Activated naive CD4-positive, alpha-beta T cell treated with anti-CD3 and anti-CD28 coated beads for 36 hours (primary cell): ENCODE measurements at regions not wholly inside any gene's neighbourhood (a gene's known extent, or its start where the extent isn't known, plus 50 kb on each side); places are given as distances from the start of the nearest gene placed in this dataset.

ENCODE experiments used
- CTCF ChIA-PET: fragments of 350-600 bp; sonication (Branson Sonifier 250); formaldehyde crosslinking; loops from one replicate; lab custom pipeline; 2021; ENCODE audit warnings: antibody characterized with exemption; lab: Charles Lee
- DNase-seq: peaks from one replicate; pipeline ENCODE4 v3.0.0-alpha.2; 2020
- H3K27ac Mint-ChIP-seq: one replicate; pipeline ENCODE4 v1.8.0; 2021; ENCODE audit warnings: mild to moderate bottlenecking, mixed read lengths
- H3K27me3 Mint-ChIP-seq: one replicate; pipeline ENCODE4 v1.8.0; 2021; ENCODE audit warnings: low read depth, mixed read lengths
- H3K36me3 Mint-ChIP-seq: one replicate; pipeline ENCODE4 v1.8.0; 2021; ENCODE audit warnings: low read depth, mixed read lengths
- H3K4me1 Mint-ChIP-seq: one replicate; pipeline ENCODE4 v1.8.0; 2021; ENCODE audit warnings: low read depth, mixed read lengths
- H3K4me3 Mint-ChIP-seq: one replicate; pipeline ENCODE4 v1.8.0; 2021; ENCODE audit warnings: mild to moderate bottlenecking, moderate library complexity, mixed read lengths
- H3K9me3 Mint-ChIP-seq: one replicate; pipeline ENCODE4 v1.8.0; 2021; ENCODE audit warnings: mixed read lengths
- intact Hi-C: fragments of 100-400 bp; cut with micrococcal nuclease; formaldehyde crosslinking; loops from one replicate; pipeline ENCODE4 v1.15.1; 2023

DNA sequence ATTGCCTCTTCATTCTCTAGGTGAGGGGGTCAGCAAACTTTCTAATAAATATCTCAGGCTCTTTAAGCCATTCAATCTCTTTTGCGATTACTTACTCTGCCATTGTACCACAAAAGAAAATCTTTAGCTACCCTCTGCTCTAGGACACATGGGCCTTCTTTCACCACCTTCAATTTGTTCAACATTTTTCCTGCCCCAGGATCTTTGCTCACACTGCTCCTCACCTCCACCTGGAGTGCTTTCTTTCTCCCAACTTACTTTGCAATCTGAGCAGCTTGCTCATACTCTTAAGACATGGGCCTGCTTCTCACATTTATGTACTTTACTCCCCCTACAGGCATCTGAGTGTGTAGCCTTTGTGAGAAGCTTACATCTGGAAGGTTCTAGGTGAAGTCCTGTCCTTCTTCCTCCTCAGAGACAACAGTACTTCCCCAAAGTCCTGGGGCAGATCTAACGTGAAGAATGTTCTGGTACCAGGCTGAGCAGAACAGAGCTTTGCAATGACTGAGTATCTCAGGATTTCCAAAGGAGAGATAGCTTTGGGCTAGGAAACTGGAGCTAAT, 55.0 kb upstream of the PRDM5 start:
- H3K4me3 Mint-ChIP-seq, result no peak overlapping the region
- no peaks in the 10 kb centered on the region for H3K27me3 Mint-ChIP-seq

DNA sequence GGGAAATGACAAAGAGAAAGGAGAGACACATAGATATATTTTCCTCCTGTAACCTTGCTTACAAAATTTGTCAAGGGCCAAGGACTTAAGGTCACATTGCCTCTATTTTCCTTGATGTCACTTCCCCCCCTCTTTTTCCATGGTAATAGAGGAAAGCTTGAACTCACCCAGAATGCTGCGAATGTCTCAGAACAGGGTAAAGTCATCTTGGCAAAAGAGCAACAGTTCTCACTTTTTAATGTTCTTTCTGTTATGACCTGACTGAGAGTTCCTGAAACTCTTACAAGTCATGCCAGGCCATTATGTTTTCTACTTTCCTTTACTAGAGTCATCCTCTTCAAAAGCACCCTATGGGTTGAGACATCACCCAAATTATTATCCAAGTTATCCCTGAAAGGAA, 50.7 kb upstream of the PRDM5 start:
- no peaks in the 10 kb centered on the region for H3K4me1 Mint-ChIP-seq
- no peak overlapping the region for H3K27ac Mint-ChIP-seq
- H3K9me3 Mint-ChIP-seq, result no peaks in the 10 kb centered on the region
- CTCF ChIA-PET, result no interaction called here
- H3K4me3 Mint-ChIP-seq, result no peak overlapping the region
- H3K36me3 Mint-ChIP-seq, result no peaks in the 10 kb centered on the region
- no peaks in the 10 kb centered on the region for H3K27me3 Mint-ChIP-seq
- no peak for DNase-seq
- intact Hi-C loops, result no loop called here

More for the DNA sequence above, 55.0 kb upstream of the PRDM5 start:
- H3K4me1 Mint-ChIP-seq, result no peaks in the 10 kb centered on the region
- H3K27ac Mint-ChIP-seq, result no peak overlapping the region
- H3K36me3 Mint-ChIP-seq, result no peaks in the 10 kb centered on the region
- H3K9me3 Mint-ChIP-seq, result no peaks in the 10 kb centered on the region
- CTCF ChIA-PET, result interaction anchor here (0.6 to 1.3 kb wide), 10 partner anchors 8 to 267 kb away, joined by 3 to 6 read pairs (median 3); no protein-coding TSS in a partner anchor
- intact Hi-C loops, result loop anchor here (1.0 to 5.0 kb wide), 4 partner anchors 120 to 905 kb away; no protein-coding TSS in a partner anchor
- peak; percentile 26 for DNase-seq
